OCI-LY3 (cell line): ENCODE measurements at regions not wholly inside any gene's neighbourhood (a gene's known extent, or its start where the extent isn't known, plus 50 kb on each side); places are given as distances from the start of the nearest gene placed in this dataset.

Experiments used
- H2AFZ ChIP-seq: fragments of 200-600, 300-600 bp; shearing (Covaris generic); 2 replicates; pipeline ENCODE4 v1.6.0; 2014; ENCODE audit warnings: antibody characterized with exemption, low read depth, low read length
- H3K27ac ChIP-seq: fragments of 200-600, 300-600 bp; sonication (generic); 2 replicates; pipeline ENCODE4 v1.5.1; 2014; ENCODE audit warnings: mild to moderate bottlenecking, low read length, moderate library complexity, mixed read lengths
- H3K27me3 ChIP-seq: fragments of 200-600, 300-600 bp; sonication (generic); 2 replicates; pipeline ENCODE4 v1.6.1; 2014; ENCODE audit warnings: low read depth, low read length, mixed read lengths
- H3K36me3 ChIP-seq: fragments of 200-600, 300-600 bp; sonication (generic); replicated peaks from 2 replicates; pipeline ENCODE3; 2014; ENCODE audit warnings: low read depth, low read length, mixed read lengths
- H3K4me1 ChIP-seq: fragments of 300-600, 200-600 bp; sonication (generic); 2 replicates; pipeline ENCODE4 v1.6.1; 2014; ENCODE audit warnings: low read length, mixed read lengths
- H3K4me2 ChIP-seq: fragments of 200-600, 300-600 bp; sonication (generic); 2 replicates; pipeline ENCODE4 v1.6.1; 2014; ENCODE audit warnings: low read length, mixed read lengths
- H3K4me3 ChIP-seq: fragments of 300-600, 200-600 bp; sonication (generic); 2 replicates; pipeline ENCODE4 v1.5.1; 2014; ENCODE audit warnings: antibody characterized with exemption, mild to moderate bottlenecking, low read length, moderate library complexity
- H3K79me2 ChIP-seq: fragments of 300-600, 200-600 bp; shearing (Covaris generic); 2 replicates; pipeline ENCODE4 v1.6.1; 2014; ENCODE audit warnings: mild to moderate bottlenecking, low read length, mixed read lengths
- H3K9ac ChIP-seq: fragments of 300-600, 200-600 bp; shearing (Covaris generic); 2 replicates; pipeline ENCODE4 v1.6.0; 2014; ENCODE audit warnings: mild to moderate bottlenecking, low read length, moderate library complexity
- H3K9me3 ChIP-seq: fragments of 200-600, 300-600 bp; shearing (Covaris generic); 2 replicates; pipeline ENCODE4 v1.6.1; 2014; ENCODE audit warnings: low read length, mixed read lengths; ENCODE audit not compliant: insufficient read depth
- H4K20me1 ChIP-seq: fragments of 200-600, 300-600 bp; sonication (generic); 2 replicates; pipeline ENCODE4 v1.6.1; 2016; ENCODE audit warnings: low read length, mixed read lengths; ENCODE audit not compliant: insufficient read depth
- EZH2phosphoT487 ChIP-seq: fragments of 200-600 bp; shearing (Covaris generic); IDR thresholded peaks from 2 replicates; pipeline ENCODE4 v1.6.1; 2018; ENCODE audit warnings: antibody characterized with exemption, mixed run types, low read depth
- TF ChIP-seq, protein P1 (sequence below): fragments of 200-600, 300-600 bp; sonication (generic); IDR thresholded peaks from 2 replicates; pipeline ENCODE4 v1.5.1; 2014; ENCODE audit warnings: antibody characterized with exemption, low read length, low read depth

DNA sequence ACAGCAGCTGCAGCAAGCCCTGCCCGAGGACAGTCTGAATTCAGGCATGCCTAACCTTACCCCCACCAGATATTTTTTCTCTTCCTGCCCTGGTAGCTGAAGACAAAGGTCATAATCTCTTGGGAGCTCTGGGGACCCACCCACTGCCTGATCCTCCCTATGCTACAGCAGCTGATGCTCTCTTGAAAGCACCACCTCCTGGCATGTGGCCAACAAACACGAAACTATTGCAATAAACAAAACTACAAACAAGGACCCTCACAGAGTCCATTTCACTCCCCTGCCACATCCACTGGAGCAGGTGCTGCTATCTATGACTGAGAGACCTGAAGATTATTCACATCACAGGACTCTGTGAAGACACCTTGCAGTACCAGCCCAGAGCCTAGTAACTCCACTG, 238.5 kb upstream of the HS3ST5 start:
- Histone ChIP-seq H3K4me3 (no peak overlapping the region), H3K9me3 (peaks cover 11% of the 10 kb centered on the region; the same call in 1 of the 2 replicates), H4K20me1 (no peaks in the 10 kb centered on the region), H3K36me3 (no peaks in the 10 kb centered on the region), H3K27ac (no peak overlapping the region; the same call in 1 of the 2 replicates), H3K9ac (peak overlapping the region; percentile 46; the same call in 1 of the 2 replicates), H3K4me2 (peak overlapping the region; percentile 45; the same call in 1 of the 2 replicates), H2AFZ (0 out of 2 replicates have a peak overlapping the region, but pooled peaks have one; percentile 78), H3K27me3 (no peaks in the 10 kb centered on the region), H3K79me2 (no peaks in the 10 kb centered on the region), H3K4me1 (peaks cover 55% of the 10 kb centered on the region)
- TF ChIP-seq, protein P1, sequence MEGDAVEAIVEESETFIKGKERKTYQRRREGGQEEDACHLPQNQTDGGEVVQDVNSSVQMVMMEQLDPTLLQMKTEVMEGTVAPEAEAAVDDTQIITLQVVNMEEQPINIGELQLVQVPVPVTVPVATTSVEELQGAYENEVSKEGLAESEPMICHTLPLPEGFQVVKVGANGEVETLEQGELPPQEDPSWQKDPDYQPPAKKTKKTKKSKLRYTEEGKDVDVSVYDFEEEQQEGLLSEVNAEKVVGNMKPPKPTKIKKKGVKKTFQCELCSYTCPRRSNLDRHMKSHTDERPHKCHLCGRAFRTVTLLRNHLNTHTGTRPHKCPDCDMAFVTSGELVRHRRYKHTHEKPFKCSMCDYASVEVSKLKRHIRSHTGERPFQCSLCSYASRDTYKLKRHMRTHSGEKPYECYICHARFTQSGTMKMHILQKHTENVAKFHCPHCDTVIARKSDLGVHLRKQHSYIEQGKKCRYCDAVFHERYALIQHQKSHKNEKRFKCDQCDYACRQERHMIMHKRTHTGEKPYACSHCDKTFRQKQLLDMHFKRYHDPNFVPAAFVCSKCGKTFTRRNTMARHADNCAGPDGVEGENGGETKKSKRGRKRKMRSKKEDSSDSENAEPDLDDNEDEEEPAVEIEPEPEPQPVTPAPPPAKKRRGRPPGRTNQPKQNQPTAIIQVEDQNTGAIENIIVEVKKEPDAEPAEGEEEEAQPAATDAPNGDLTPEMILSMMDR = no peak
- no peak for TF ChIP-seq EZH2phosphoT487

- Histone ChIP-seq H3K27me3 (no peaks in the 10 kb centered on the region), H3K36me3 (no peaks in the 10 kb centered on the region), H3K4me3 (0 out of 2 replicates have a peak overlapping the region, but pooled peaks have one; percentile 15), H2AFZ (peak overlapping the region; percentile 78; the same call in 1 of the 2 replicates), H3K4me1 (peaks cover 60% of the 10 kb centered on the region), H3K9ac (peak overlapping the region; percentile 46; the same call in 1 of the 2 replicates), H3K79me2 (no peaks in the 10 kb centered on the region), H3K9me3 (peaks cover 11% of the 10 kb centered on the region; the same call in 1 of the 2 replicates), H3K27ac (peak overlapping the region; percentile 81), H4K20me1 (no peaks in the 10 kb centered on the region), H3K4me2 (peak overlapping the region; percentile 45)
- TF ChIP-seq EZH2phosphoT487 = no peak
- TF ChIP-seq, protein P1 = no peak
Measured at GRCh38 chr6:114580882-114581281, 238.1 kb upstream of the HS3ST5 start.

GRCh38 chr6:114579486-114579885, 236.7 kb upstream of the HS3ST5 start:
- Histone ChIP-seq H3K9me3 (peaks cover 11% of the 10 kb centered on the region; the same call in 1 of the 2 replicates), H3K9ac (peak overlapping the region; percentile 46; the same call in 1 of the 2 replicates), H3K36me3 (no peaks in the 10 kb centered on the region), H3K27me3 (no peaks in the 10 kb centered on the region), H3K4me3 (no peak overlapping the region), H3K27ac (peak overlapping the region; percentile 81), H3K79me2 (no peaks in the 10 kb centered on the region), H3K4me2 (peak overlapping the region; percentile 45), H4K20me1 (no peaks in the 10 kb centered on the region), H3K4me1 (peaks cover 63% of the 10 kb centered on the region), H2AFZ (no peak overlapping the region)
- no peak for TF ChIP-seq EZH2phosphoT487
- TF ChIP-seq, protein P1 = no peak

DNA sequence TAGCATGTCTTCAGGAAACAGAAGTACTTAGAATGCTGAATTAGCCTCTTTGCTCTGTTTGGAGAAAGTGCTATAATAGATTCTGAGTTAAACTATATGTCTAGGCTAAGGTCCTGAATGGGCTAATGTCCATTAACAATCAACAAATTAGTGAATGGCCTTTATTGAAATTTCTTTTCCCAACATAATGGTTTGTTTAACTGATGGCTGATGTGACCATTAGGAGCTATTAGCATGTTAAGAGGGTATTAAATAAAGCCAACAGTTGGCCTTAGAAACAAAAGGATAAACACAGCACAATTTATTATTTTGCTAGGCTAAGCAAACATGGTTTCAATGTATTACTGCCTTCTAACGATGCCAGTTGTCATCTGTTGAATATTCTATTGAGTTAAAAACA, 234.3 kb upstream of the HS3ST5 start:
- H3K27me3 ChIP-seq = no peaks in the 10 kb centered on the region
- TF ChIP-seq, protein P1 = no peak
- TF ChIP-seq EZH2phosphoT487 = no peak
- no peak overlapping the region for H3K9ac ChIP-seq
- H4K20me1 ChIP-seq = no peaks in the 10 kb centered on the region
- H3K4me1 ChIP-seq = peaks cover 85% of the 10 kb centered on the region
- peaks cover 6% of the 10 kb centered on the region for H3K36me3 ChIP-seq
- peaks cover 4% of the 10 kb centered on the region for H3K9me3 ChIP-seq
- H3K4me2 ChIP-seq = peak overlapping the region; percentile 81
- peak overlapping the region; percentile 32; the same call in 1 of the 2 replicates for H2AFZ ChIP-seq
- peak overlapping the region; percentile 55; the same call in 1 of the 2 replicates for H3K27ac ChIP-seq
- no peak overlapping the region for H3K4me3 ChIP-seq
- H3K79me2 ChIP-seq = no peaks in the 10 kb centered on the region
